ENCODE measurements at regions not wholly inside any gene's neighbourhood (a gene's known extent, or its start where the extent isn't known, plus 50 kb on each side); places are given as distances from the start of the nearest gene placed in this dataset.

- DNase-seq: no peak
Observed at GRCh38 chr13:103788061-103788652, 721.9 kb upstream of the SLC10A2 start.

- no peak for DNase-seq
Observed at GRCh38 chr13:103772576-103772975, 706.4 kb upstream of the SLC10A2 start.

DNA sequence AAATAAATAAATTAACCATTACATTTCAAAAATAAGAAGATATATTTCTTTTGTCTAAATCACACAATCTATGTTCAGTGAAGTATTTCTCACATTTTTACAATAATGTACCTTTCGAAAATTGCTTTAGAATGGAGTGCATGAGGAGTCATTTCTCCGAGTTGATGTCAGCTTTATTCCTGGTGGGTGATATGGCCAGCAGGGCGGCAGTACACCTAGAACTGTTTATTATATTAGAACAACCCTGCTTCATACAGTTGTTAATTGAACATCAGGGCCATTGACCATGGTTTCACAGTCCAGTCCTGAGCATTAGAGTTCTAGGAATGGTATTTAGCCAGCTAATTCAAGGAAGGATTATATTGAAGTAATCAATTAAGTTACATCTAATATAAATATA lies 696.3 kb upstream of the SLC10A2 start:
- no peak for DNase-seq

DNA sequence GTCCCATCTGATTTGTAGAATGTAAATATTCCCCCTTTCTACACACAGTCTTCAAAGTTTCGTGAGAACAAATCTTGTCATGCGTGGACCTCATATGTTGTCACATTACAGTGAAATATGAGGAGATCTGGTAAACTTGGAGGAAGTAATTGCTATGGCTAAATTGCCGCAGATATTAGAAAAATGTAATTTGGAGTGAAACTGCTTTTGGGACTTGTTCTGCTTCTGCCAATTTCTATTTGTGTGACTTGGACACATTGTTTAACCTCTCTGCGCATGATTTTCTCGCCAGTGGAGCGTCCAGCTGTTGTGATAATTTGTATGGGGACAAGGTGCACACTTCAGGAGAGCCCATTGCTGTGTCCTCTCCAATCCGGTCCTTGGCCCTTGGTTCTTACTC lies 693.1 kb upstream of the SLC10A2 start:
- no peak for DNase-seq

DNA sequence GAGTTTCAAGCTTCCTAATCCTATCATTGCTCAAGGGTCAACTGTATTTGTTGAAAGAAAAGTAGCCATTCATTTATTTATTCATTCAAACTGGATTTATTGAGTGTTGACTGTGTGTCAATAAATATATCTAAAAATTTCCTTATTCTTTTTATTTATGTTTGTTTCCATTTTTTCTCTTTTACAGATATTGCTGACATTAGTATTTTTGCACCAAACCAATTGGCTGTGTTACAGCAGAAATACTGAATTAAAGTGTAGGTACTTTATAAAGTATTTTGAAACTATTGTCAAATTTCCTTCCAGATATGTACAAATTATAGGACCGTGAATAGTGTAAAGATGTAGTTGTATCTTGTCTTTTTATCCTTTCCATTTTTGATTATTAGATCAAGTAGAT lies 692.0 kb upstream of the SLC10A2 start:
- no peak for DNase-seq

- no peak for DNase-seq
Observed at GRCh38 chr13:103757361-103757760, 691.1 kb upstream of the SLC10A2 start.

DNA sequence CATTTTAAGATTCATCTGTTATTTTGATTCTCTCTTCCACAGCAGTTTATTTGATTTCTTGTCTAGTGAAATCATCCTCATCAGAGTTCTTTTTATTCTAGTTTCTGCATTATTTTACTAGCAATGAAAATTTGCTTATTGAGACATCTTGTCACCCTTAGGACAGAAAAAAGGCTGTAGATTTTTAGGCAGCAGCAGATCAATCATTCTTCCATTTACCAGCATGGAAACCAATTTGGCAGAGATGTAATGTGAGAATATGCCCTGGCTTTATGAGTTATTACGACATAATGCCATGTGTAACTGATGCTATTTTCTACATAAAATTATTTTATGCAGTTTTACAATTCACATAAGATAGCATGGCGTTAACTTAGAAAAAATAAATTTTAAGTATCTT lies 688.6 kb upstream of the SLC10A2 start:
- no peak for DNase-seq

DNA sequence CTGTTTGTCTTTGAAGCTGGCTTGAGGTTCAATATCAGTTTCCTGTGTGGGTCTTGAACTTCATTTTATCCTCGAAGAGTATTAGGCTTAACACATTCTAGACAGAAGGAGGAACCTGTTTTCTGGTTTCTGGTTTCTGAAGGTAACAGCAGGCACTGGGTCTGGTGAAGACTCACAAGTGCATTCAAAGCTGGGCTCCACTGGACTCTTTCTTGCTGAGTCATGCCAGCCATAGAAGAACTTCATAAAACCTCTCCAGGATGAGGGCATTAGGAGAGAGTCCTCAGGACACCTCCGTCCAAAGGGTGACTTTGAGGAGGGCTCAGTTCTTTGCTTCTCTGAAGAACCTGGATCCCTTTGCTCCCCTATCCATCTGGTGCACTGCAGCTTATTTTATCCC lies 668.6 kb upstream of the SLC10A2 start:
- DNase-seq: no peak

DNA sequence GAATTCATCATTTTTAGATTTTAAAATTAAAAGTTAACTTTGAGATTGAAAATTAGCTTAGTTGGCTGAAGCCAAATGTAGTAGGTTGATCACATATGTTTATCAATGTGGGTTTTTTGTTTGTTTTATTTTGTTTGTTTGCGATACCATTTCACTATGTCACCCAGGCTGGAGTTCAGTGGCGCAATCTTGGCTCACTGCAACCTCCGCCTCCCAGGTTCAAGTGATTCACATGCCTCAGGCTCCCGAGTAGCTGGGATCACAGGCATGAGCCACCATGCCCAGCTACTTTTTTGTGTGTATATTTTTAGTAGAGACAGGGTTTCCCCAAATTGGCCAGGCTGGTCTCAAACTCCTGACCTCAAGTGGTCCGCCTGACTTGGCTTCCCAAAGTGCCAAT lies 665.7 kb upstream of the SLC10A2 start:
- no peak for DNase-seq

DNA sequence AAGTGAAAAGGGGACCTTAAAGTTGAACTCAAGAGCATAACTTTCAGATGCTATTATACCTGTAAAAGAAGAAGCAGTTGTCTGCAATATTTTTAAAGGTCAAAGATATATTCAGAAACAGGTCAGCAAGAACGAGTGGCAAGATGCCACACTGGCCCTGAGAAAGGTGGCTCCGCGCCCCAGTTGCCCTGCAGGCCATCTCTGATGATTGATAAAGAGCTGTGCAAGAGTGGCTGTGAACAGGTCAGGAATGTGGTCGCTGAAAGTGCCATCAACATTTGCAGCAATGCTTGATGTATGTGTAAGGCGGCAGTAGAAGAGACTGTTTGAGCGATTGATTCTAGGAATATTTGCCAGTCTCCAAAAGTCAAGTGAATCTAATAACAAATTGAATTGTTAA lies 664.2 kb upstream of the SLC10A2 start:
- no peak for DNase-seq

GRCh38 chr13:103726808-103727207 lies 660.6 kb upstream of the SLC10A2 start:
- no peak for DNase-seq

- no peak for DNase-seq
Observed at GRCh38 chr13:103716718-103717117, 650.5 kb upstream of the SLC10A2 start.

- no peak for DNase-seq
Observed at GRCh38 chr13:103715335-103715734, 649.1 kb upstream of the SLC10A2 start.

GRCh38 chr13:103703246-103703645 lies 637.0 kb upstream of the SLC10A2 start:
- DNase-seq: no peak

DNA sequence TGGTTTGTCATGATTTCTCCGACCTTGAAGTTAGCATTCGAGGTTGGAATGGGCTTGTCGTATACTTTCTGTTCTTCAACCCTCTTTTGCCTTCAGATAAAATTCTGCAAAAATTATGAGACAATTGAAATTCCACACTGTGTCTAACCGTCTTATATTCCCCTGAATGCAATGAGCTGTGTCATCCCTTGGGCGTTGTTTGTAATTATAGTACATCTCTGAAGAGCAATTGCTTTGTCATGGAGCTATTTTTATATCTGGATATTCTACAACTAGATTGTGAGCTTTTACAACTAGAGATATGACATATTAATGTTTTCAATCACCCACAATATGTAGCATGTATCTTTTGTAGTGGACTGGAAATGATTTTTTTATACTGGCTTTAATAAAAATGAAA lies 631.8 kb upstream of the SLC10A2 start:
- no peak for DNase-seq

DNA sequence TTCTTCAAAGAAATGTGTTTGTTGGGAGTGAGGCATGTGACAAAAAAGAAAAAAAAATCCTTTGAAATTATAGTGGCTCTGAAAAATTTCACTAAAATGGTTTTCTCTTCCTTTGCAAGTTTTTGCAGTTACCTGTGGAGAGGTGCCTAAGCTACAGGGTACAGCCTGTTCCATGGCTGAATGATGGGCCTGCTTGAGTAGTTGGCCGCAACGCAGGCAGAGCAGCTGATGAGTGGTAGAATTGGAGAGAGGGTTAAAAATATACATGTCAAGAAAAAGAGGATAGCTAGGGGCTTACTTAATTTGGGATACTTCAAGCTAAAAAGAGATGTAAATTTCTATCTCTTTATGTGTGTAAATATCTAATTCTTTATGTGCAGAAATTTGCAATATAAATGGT lies 629.1 kb upstream of the SLC10A2 start:
- no peak for DNase-seq

DNA sequence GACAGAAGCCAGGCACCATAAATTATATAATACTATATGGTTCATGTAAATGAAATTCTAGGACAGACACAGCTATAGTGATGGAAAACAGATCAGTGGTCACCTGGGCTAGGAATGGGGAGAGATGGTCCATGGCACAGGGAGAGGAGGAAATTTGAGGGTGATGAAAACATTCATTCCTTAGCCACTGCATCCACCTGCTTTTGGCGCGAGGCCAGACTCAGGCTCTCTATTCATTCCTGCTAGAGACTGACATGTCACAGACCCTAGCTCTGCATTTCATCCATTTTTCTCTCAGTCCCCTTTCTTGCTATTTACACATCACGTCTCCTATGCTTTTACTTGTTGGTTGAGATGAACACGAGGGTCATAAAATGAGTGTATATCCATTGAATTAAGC lies 628.3 kb upstream of the SLC10A2 start:
- no peak for DNase-seq

DNA sequence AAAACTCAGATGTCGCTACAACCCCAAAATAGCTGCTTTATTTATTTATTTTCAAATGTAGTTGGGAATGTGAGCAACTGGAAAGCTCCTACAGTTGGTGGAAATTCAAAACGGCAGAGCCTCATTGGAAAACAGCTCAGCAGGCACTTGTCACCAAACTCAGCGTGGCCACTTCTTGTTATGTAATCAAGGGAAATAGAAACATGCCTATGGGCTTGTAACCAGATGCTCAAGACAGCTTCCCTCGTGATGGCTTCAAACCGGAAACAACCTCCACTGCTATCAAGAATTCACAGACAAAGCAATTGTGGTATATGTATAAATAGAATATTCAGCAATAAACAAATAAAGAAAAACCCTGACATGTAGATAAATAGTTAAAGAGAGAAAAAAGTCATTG lies 627.8 kb upstream of the SLC10A2 start:
- DNase-seq: no peak

GRCh38 chr13:103692442-103692841 lies 626.2 kb upstream of the SLC10A2 start:
- no peak for DNase-seq

DNA sequence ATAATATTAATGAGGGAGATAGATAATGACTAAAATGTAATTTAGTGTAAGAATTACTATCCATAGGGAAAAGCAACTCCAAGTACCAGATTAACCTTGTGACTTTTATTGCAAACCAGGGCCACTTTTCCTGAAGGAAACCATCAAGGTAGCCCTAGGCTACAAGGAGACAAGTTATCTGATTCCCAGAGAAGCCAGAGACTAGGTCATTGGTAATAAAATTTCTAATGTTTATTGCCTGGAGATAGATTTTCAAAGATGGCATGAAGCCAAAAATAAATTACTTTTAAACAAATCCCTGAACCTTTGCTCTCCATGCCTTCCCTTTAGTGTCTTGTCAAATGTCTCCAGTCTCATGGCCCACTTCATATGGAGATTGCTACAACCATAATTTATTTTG lies 610.1 kb upstream of the SLC10A2 start:
- no peak for DNase-seq

DNA sequence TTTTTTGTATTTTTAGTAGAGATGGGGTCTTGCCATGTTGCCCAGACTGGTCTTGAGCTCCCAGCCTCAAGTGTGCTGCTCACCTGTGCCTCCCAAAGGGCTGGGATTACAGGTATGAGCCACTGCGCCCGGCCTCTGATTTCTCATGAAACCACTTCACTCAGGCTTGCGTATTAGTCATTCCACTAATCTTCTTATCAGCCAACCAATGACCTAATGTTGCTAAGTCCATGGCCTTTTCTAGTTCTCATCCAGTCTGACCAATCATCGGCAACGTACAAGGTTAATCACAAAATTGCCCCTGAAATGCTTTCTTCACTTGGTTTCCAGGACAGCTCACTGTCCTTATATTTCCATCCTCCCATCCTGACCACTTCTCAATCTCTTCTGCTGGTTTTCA lies 605.3 kb upstream of the SLC10A2 start:
- no peak for DNase-seq

- no peak for DNase-seq
Observed at GRCh38 chr13:103663996-103664395, 597.8 kb upstream of the SLC10A2 start.

- DNase-seq: no peak
Observed at GRCh38 chr13:103656311-103656710, 590.1 kb upstream of the SLC10A2 start.

GRCh38 chr13:103640606-103641005 lies 574.4 kb upstream of the SLC10A2 start:
- DNase-seq: no peak

DNA sequence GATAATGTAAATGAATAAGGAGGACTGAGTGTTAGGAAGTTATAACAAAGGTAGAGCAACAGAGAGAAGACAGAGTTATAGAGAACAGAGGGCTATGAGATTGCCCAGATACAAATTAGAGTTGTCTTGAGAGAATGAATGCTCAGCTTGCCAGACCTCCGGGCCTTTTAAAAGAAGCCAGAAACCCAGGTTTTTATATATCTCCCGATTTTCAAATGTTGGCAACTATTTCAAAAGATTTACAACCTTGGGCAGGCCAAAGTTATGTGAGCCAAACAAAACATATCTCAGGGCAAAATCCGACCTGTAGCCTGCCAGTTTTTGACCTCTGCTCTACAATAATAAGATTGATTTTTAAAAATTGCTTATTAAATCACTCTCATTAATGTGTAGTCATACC lies 573.1 kb upstream of the SLC10A2 start:
- DNase-seq: no peak

GRCh38 chr13:103638706-103639105 lies 572.5 kb upstream of the SLC10A2 start:
- no peak for DNase-seq
